Panc1 (cell line): ENCODE measurements at regions not wholly inside any gene's neighbourhood (a gene's known extent, or its start where the extent isn't known, plus 50 kb on each side); places are given as distances from the start of the nearest gene placed in this dataset.
"Not testable (repeated sequence)": the region's sequence is repeated elsewhere in the genome, so short reads cannot be mapped to it uniquely, and the experiment has no call there.

Experiments
- ATAC-seq: fragments of 200-7000 bp; cut with Tn5 transposase; 2 replicates; pipeline ENCODE4 v1.9.1; 2020; ENCODE audit warnings: mild to moderate bottlenecking, moderate library complexity
- BruUV-seq: library from RNA; stranded (reverse); fragments of 400-500 nt; replicated peaks from 2 replicates; lab custom pipeline; 2021; lab: Mats Ljungman, UMichigan
- CTCF ChIA-PET: fragments of 300-600 bp; sonication (Branson Sonifier 250); formaldehyde crosslinking; loops from one replicate; lab custom pipeline; 2022; ENCODE audit warnings: antibody characterized with exemption; lab: Charles Lee
- POLR2A ChIA-PET: fragments of 300-600 bp; sonication (Branson Sonifier 250); formaldehyde crosslinking; loops from one replicate; lab custom pipeline; 2022; ENCODE audit warnings: antibody characterized with exemption; lab: Charles Lee
- DNase-seq: peaks from one replicate; pipeline ENCODE4 v3.0.0-alpha.2; 2010; ENCODE audit warnings: low read depth, low spot score
- H3K27ac ChIP-seq: 2 replicates; pipeline ENCODE4 v1.5.1; 2011; ENCODE audit warnings: mild to moderate bottlenecking, low read length, inconsistent platforms
- H3K27me3 ChIP-seq: fragments of 200-500 bp; sonication (Bioruptor generic); 2 replicates; pipeline ENCODE4 v1.6.0; 2014; ENCODE audit warnings: low read length, inconsistent platforms; ENCODE audit not compliant: control insufficient read depth, insufficient read depth
- H3K36me3 ChIP-seq: fragments of 200-500 bp; sonication (Bioruptor generic); 2 replicates; pipeline ENCODE4 v1.5.1; 2014; ENCODE audit warnings: inconsistent platforms, mild to moderate bottlenecking, low read length, moderate library complexity; ENCODE audit not compliant: control insufficient read depth, insufficient read depth
- H3K4me1 ChIP-seq: 2 replicates; pipeline ENCODE4 v1.5.1; 2011; ENCODE audit warnings: inconsistent platforms, mild to moderate bottlenecking, low read length, moderate library complexity; ENCODE audit not compliant: control insufficient read depth, insufficient read depth
- H3K4me3 ChIP-seq, 2 experiments: 2 replicates each; pipeline ENCODE4 v1.5.1; 2011 to 2012; ENCODE audit warnings: low read depth in 2 of 2, low read length in 2 of 2, mild to moderate bottlenecking in 2 of 2, inconsistent platforms in 1 of 2, moderate library complexity in 1 of 2
- H3K9me3 ChIP-seq: fragments of 200-500 bp; sonication (Bioruptor generic); 2 replicates; pipeline ENCODE4 v1.5.1; 2014; ENCODE audit warnings: low read depth, mild to moderate bottlenecking, inconsistent platforms, low read length, moderate library complexity; ENCODE audit not compliant: control insufficient read depth, insufficient read depth
- POLR2AphosphoS5 ChIP-seq: IDR thresholded peaks from 2 replicates; pipeline ENCODE4 v1.6.1; 2012; ENCODE audit warnings: mild to moderate bottlenecking, low read depth, low read length, moderate library complexity
- SIN3A ChIP-seq: IDR thresholded peaks from 2 replicates; pipeline ENCODE4 v1.6.1; 2012; ENCODE audit warnings: low read depth, mild to moderate bottlenecking, low read length, moderate library complexity, borderline replicate concordance; ENCODE audit not compliant: insufficient read depth
- TCF7L2 ChIP-seq: IDR thresholded peaks from 2 replicates; pipeline ENCODE4 v1.6.1; 2011; ENCODE audit warnings: mild to moderate bottlenecking, low read depth, low read length, inconsistent platforms
- in situ Hi-C: cut with HindIII; loops from 2 replicates; pipeline ENCODE4 v1.10.0; 2016; ENCODE audit warnings: low sequenced_read_pairs, low pct_unique_long_range_greater_than_20kb
- intact Hi-C: fragments of 100-400 bp; cut with micrococcal nuclease; formaldehyde crosslinking; loops from one replicate; pipeline ENCODE4 v1.10.0; 2022; ENCODE audit not compliant: unreplicated experiment
- TF ChIP-seq, protein P1 (sequence below), 2 experiments: IDR thresholded peaks; 2 replicates each; pipeline ENCODE4 v1.6.1; 2011 to 2012; ENCODE audit warnings: low read depth in 2 of 2, control low read depth in 1 of 2, low read length in 1 of 2, mild to moderate bottlenecking in 1 of 2, moderate library complexity in 1 of 2; ENCODE audit not compliant: insufficient read depth in 1 of 2
- TF ChIP-seq, protein P2 (sequence below): fragments of 450-650 bp; IDR thresholded peaks from 2 replicates; pipeline ENCODE4 v1.5.1; 2017; ENCODE audit warnings: mild to moderate bottlenecking

GRCh38 chr2:129203331-129203730, 776.1 kb upstream of the RAB6C start:
- BruUV-seq, result no TSS peak
- POLR2A ChIA-PET, result no interaction called here

DNA sequence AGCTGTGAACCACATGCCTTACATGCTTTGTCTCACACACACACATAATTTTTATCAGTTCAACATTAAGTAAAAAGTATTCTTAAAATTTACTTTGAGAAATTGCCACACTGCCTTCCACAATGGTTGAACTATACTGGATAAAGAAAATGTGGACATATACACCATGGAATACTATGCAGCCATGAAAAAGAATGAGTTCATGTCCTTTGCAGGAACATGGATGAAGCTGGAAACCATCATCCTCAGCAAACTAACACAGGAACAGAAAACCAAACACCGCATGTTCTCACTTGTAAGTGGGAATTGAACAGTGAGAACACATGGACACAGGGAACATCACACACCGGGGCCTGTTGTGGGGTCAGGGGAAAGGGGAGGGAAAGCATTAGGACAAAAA, 774.9 kb upstream of the RAB6C start:
- H3K36me3 ChIP-seq, BruUV-seq, H3K9me3 ChIP-seq, H3K4me3 ChIP-seq, in situ Hi-C loops, ATAC-seq, intact Hi-C loops, POLR2A ChIA-PET, DNase-seq, H3K4me1 ChIP-seq, H3K27me3 ChIP-seq, H3K27ac ChIP-seq, CTCF ChIA-PET: not testable (repeated sequence)

More at GRCh38 chr2:129203331-129203730, 776.1 kb upstream of the RAB6C start:
- H3K4me3 ChIP-seq, result no peak overlapping the region
- no peaks in the 10 kb centered on the region for H3K9me3 ChIP-seq
- no peaks in the 10 kb centered on the region for H3K4me1 ChIP-seq
- intact Hi-C loops, result no loop called here
- H3K36me3 ChIP-seq, result no peaks in the 10 kb centered on the region
- CTCF ChIA-PET, result no interaction called here
- TF ChIP-seq SIN3A (no peak), TCF7L2 (no peak), POLR2AphosphoS5 (no peak)
- TF ChIP-seq, protein P1, sequence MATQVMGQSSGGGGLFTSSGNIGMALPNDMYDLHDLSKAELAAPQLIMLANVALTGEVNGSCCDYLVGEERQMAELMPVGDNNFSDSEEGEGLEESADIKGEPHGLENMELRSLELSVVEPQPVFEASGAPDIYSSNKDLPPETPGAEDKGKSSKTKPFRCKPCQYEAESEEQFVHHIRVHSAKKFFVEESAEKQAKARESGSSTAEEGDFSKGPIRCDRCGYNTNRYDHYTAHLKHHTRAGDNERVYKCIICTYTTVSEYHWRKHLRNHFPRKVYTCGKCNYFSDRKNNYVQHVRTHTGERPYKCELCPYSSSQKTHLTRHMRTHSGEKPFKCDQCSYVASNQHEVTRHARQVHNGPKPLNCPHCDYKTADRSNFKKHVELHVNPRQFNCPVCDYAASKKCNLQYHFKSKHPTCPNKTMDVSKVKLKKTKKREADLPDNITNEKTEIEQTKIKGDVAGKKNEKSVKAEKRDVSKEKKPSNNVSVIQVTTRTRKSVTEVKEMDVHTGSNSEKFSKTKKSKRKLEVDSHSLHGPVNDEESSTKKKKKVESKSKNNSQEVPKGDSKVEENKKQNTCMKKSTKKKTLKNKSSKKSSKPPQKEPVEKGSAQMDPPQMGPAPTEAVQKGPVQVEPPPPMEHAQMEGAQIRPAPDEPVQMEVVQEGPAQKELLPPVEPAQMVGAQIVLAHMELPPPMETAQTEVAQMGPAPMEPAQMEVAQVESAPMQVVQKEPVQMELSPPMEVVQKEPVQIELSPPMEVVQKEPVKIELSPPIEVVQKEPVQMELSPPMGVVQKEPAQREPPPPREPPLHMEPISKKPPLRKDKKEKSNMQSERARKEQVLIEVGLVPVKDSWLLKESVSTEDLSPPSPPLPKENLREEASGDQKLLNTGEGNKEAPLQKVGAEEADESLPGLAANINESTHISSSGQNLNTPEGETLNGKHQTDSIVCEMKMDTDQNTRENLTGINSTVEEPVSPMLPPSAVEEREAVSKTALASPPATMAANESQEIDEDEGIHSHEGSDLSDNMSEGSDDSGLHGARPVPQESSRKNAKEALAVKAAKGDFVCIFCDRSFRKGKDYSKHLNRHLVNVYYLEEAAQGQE (IDR thresholded peaks at IDR 0.05; ENCODE audit: insufficient read depth in 1 of 2, low read depth in 2 of 2, low read length in 1 of 2), result no peak
- TF ChIP-seq, protein P2, sequence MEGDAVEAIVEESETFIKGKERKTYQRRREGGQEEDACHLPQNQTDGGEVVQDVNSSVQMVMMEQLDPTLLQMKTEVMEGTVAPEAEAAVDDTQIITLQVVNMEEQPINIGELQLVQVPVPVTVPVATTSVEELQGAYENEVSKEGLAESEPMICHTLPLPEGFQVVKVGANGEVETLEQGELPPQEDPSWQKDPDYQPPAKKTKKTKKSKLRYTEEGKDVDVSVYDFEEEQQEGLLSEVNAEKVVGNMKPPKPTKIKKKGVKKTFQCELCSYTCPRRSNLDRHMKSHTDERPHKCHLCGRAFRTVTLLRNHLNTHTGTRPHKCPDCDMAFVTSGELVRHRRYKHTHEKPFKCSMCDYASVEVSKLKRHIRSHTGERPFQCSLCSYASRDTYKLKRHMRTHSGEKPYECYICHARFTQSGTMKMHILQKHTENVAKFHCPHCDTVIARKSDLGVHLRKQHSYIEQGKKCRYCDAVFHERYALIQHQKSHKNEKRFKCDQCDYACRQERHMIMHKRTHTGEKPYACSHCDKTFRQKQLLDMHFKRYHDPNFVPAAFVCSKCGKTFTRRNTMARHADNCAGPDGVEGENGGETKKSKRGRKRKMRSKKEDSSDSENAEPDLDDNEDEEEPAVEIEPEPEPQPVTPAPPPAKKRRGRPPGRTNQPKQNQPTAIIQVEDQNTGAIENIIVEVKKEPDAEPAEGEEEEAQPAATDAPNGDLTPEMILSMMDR, result no peak
- no peaks in the 10 kb centered on the region for H3K27me3 ChIP-seq
- ATAC-seq, result no peak
- no peak for DNase-seq
- in situ Hi-C loops, result no loop called here
- H3K27ac ChIP-seq, result no peak overlapping the region

DNA sequence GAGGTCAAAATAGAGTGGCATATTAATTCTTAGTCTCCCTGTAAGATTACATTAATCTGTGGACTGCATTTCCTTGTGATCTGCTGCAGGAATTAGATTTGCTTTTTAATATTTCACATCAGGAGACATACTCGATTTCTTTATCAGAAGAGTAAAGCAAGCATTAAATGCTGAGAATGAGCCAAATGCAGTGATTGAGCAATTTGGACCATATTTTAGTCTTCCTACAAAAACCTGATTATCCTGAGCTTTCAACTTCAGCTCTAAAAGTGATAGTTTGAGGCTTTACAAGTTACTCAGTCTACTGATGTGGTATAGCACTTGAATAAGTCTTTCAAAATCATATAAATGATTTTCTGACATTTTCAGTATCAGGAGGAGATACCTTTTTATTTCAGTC, 774.3 kb upstream of the RAB6C start:
- H3K4me1 ChIP-seq, result no peaks in the 10 kb centered on the region
- POLR2A ChIA-PET, result no interaction called here
- peaks cover 2% of the 10 kb centered on the region; the same call in 1 of the 2 replicates for H3K27me3 ChIP-seq
- no peak overlapping the region for H3K4me3 ChIP-seq
- in situ Hi-C loops, result no loop called here
- DNase-seq, result no peak
- intact Hi-C loops, result no loop called here
- TF ChIP-seq, protein P2, result no peak
- TF ChIP-seq POLR2AphosphoS5, result no peak
- TF ChIP-seq SIN3A, result no peak
- TF ChIP-seq, protein P1 (IDR thresholded peaks at IDR 0.05; ENCODE audit: insufficient read depth in 1 of 2, low read depth in 2 of 2, low read length in 1 of 2), result no peak
- no peak for TF ChIP-seq TCF7L2
- BruUV-seq, result no TSS peak
- ATAC-seq, result no peak
- no peak overlapping the region for H3K27ac ChIP-seq
- CTCF ChIA-PET, result no interaction called here
- H3K9me3 ChIP-seq, result no peaks in the 10 kb centered on the region
- H3K36me3 ChIP-seq, result no peaks in the 10 kb centered on the region
